Muscle of arm (tissue), 1 donor: ENCODE measurements at regions not wholly inside any gene's neighbourhood (a gene's known extent, or its start where the extent isn't known, plus 50 kb on each side); places are given as distances from the start of the nearest gene placed in this dataset.
"Not testable (repeated sequence)": the region's sequence is repeated elsewhere in the genome, so short reads cannot be mapped to it uniquely, and the experiment has no call there.

ENCODE experiments used
- DNase-seq: peaks from one replicate; pipeline ENCODE4 v3.0.0-alpha.2; 2013

DNA sequence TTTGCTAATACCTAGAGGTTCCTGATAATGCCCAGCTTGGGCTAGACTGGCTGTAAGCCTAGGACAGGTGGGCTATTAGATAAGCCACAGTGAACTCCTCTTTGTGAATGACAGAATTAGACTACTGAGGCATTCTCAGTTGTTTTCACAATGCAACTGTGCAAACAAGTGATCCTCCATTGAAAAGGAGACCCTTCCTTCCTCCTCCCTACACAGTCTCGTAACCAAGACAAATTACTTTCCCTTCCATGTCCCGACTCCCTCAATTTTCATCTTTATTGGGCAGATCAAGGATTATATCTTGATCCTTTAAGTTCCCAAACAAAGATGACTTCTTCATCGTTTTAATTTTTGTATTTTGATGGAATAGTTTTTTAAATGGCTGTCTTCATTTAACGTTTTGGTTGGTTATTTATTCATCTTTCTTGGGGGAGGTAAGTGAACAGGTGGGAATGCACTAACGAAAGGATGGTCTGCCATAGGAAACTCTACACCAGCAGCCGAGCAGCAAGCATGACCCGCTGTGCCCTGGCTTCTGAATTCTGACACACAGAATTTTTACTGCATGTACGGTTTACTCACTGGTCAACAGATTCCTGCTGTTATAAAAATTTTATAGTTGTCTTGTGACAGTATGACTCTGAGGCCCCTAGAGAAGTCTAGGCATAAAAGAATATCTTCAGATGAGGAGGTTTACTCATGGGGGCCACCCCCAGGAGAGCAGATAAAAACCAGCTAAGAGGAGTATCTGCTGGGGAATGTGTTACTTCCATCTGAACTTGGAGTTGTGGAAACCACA lies 137.5 kb upstream of the TUT7 start:
- DNase-seq: no peak

DNA sequence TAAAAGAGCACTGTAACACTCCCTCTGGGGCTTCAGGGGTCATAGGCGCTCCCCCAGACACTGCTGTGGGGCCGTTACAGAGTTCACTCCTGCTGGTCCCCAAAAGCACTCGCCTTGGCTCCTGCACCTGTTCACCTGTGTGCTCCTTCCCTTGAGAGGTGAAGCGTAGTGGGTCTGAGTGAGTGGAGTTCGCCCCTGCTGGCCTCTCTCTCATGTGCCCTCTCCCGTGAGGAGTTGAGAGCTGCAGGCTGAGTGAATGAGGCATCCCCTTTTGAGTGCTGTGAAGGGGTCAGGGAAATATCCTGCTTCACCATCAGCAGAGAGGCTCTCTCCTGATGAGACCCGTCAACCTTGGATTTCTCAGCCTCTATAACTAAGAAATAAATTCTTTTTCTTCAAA lies 134.6 kb upstream of the TUT7 start:
- no peak for DNase-seq

DNA sequence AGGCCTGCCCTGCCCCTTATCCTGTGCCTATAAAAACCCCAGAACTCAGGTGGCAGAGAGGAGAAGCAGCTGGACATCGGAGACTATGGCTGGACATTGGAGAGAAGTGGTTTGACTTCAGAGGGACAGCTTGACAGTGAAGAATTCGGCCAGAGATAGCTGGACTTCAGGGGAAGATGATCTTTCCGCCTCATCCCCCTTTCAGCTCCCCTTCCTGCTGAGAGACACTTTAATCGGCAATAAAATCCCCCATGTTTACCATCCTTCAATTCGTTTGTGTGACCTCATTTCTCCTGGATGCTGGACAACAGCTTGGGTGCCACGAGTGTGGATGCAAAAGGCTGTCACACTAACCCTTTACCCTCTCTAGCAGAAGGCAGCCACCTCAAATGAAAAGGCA lies 134.1 kb upstream of the TUT7 start:
- no peak for DNase-seq

DNA sequence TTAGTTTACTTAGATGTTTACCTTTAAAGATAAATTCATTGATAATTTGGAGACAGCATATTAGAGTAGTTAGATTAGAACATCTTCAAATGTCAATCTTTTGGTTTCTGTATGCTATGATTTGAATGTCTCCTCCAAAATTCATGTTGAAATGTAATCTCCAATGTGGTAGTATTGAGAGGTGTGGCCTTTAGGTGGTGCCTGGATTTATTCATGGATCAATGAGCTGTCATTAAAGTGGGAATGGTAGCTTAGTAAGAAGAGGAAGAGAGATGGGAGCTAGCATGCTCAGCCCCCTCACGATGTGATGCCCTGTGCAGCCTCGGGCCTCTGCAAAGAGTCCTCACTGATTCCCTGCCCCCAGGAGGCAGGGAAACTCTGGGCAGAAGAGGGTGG lies 133.6 kb upstream of the TUT7 start:
- no peak for DNase-seq

DNA sequence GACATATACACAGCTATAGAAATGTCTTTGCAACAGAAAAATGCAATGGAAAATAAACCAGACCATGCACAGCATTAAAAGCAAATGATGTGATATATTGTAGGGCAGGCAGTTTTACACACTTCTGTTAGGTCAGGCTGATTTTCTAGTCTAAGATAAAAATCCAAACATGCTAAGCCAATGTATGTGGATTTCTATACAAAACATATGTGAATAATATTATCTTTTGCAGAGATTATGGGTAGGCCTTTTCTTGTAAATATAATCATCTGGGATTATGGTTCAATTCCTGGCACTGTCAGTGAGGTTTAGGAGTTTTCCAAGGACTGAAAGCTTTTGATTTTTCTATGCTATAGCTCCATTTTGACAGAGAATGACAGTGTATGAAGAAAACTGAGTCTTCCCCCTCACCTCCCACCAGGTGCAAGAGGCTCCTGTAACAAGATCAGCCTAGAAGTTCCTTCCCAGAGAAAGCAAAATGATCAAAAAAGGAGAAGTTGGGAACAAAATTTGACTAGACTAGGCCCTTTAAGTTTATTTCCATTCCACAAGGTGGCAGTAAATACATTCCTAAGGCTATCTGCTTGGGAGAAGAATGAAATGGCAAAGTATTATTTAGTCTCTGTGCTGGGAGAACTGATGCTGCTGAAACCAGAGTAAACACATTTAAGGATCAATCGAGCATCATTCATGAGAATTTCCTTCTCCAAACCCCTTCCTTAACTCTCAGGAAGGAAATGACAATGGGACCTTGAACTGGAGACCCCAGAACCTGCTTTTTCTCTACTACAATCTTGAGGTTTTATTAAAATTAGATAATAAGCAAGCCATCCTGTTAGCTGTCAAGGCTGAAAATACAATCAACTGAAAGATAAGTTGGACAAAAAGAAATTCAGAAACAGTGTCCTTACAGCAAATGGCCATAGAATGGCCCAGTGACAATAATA lies 133.0 kb upstream of the TUT7 start:
- peak; percentile 74 for DNase-seq

DNA sequence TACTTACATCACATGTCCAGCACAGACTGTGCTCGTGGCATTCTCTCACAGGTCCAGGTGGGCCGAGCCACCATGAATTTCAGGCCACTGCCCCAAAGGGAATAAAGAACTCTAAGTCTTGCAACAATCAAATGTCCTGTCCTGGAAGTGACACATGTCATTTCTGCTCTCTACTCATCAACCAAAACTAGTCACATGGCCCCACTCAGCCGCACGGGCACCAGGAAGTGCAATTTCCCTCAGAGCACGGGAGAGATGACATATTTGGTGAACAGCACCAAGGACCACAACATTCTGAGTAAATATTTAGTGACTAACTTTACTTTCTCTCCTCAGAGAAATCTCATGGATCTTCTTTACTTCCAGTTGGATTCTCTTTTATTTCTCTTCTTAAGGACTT lies 131.1 kb upstream of the TUT7 start:
- no peak for DNase-seq

DNA sequence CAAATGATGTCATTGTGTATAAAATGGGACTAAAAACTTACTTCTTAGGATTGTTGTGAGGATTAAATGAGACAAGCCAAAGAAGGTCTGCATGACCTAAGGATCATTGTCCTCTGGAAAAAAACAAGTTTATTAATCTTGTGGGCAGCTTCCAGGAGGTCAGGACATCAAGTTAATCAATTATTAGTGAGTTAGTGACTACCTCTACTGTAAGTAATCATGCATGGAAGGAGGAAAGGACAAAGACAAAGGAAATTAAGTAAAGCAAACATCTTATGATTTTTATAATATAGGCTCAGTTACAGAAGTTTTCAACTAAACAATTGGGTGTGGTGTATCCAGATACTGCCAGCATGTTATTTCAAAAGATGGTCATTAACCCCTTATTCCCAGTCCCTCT lies 129.3 kb upstream of the TUT7 start:
- no peak for DNase-seq

DNA sequence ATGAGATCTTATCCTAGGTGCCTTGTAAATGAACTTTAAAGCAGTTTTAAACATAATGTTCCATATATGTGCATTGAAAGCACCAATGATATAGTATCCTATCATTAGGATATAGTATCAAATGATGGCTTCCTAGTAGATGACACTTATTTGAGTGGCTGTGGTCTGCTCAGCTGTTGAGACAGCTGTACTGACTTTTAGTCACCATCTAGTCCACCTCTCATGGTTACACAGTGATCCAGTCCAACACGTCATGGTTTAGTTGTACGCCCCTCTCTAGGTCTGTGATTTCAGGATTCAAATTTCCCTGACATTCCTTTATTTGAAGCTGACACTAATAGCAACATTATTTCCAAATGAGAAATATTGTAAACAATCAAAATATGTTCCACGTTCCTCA lies 127.3 kb upstream of the TUT7 start:
- no peak for DNase-seq

DNA sequence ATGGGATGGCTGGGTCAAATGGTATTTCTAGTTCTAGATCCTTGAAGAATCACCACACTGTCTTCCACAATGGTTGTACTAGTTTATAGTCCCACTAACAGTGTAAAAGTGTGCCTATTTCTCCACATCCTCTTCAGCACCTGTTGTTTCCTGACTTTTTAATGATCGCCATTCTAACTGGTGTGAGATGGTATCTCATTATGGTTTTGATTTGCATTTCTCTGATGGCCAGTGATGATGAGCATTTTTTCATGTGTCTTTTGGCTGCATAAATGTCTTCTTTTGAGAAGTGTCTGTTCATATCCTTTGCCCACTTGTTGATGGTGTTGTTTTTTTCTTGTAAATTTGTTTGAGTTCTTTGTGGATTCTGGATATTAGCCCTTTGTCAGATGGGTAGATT lies 121.0 kb upstream of the TUT7 start:
- not testable (repeated sequence) for DNase-seq

DNA sequence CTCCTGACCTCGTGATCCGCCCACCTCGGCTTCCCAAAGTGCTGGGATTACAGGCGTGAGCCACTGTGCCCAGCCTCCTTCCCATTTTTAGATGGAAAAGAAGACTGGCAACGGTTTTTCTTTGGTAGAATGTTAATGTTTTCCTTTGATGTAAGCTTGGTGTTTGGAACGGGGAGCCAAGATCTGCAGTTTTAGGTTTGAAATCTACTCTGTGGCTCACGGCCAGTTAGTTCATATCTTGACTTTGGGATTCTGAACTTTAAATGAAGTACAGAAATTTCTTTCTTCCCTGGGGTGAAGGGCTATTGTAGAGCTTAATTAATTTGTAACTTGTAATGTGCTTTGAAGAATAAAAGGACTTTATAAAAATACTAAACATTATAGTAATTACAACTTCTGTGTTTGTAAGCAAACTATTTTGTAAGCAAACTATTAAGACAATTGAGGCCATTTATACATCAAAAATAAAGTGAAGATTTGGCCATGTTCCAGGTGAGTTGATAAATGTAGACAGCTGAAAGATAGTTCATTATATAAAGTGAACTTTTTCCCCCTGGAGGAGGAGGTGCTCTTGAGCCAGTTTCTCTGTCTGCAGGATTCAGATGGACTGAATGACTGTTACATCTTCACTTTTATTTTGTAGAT lies 117.1 kb upstream of the TUT7 start:
- no peak for DNase-seq

DNA sequence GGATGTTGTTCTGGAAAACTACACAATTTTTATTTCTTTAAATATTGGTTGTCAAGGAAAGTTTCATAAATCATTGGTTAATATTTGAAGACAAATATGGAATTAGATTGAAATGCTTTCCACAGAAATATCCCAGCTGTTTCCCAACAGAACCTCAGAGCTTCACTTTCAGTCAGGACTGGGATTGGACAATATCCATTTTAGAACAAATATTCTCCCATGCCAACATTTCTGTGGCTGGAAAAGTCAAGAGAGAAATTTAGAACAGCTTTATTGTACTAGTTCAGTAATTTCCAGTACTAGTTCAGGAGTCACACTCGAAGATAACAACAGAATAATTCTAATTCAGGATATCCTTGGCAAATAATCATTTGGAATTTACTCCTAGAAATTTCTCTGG lies 116.1 kb upstream of the TUT7 start:
- DNase-seq: no peak

DNA sequence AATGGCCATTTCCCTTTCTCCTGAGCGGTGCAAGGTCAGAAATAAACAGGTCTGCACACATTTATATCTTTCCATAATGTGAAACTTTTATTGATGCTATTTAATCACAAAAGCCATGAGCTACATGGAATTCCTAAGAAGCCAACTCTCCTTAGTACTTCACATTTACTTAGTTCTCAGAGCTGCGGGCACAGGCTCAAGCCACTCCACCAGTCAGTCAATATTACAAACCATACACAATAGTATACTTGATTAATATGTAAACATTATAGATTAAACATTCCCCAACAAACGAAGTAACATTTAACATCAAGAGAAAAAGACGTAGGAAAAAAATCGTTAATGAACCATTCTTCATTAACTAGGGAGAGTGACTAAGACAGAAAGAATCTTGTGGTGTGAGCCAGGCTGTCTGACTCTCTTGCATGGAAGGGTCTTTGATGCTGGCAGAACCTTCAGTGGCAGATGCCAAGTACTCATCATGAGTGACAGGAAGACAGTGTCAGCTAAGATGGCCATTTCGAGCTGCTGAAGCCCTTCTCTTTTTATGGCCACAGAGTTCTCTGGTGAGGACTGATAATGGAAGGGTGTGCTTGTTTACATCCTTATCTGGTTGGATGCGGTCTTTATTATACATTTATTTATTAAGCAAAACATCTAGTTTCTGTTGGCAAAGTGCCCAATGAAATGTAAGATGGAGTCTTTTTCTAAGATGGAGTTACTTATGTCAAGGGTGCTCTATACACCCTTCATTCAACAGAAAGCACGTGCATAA lies 115.5 kb upstream of the TUT7 start:
- DNase-seq: no peak

DNA sequence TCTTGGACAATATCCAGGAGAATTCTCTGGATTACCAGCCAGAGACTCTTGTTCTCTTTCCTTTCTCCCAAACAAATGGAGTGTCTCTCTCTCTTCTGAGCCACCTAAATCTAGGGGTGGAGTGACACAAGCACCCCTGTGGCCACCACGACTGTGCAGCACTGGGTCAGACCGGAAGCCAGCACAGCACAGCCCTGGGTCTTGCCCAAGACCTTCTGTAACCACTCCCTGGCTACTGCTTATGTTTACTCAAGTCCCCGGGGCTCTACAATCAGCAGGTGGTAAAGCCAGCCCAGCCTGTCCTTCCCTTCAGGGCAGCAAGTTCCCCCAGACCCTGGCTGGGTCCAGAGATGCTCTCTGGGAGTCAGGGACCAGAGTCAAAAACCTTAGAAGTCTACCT lies 110.0 kb upstream of the TUT7 start:
- DNase-seq: no peak

DNA sequence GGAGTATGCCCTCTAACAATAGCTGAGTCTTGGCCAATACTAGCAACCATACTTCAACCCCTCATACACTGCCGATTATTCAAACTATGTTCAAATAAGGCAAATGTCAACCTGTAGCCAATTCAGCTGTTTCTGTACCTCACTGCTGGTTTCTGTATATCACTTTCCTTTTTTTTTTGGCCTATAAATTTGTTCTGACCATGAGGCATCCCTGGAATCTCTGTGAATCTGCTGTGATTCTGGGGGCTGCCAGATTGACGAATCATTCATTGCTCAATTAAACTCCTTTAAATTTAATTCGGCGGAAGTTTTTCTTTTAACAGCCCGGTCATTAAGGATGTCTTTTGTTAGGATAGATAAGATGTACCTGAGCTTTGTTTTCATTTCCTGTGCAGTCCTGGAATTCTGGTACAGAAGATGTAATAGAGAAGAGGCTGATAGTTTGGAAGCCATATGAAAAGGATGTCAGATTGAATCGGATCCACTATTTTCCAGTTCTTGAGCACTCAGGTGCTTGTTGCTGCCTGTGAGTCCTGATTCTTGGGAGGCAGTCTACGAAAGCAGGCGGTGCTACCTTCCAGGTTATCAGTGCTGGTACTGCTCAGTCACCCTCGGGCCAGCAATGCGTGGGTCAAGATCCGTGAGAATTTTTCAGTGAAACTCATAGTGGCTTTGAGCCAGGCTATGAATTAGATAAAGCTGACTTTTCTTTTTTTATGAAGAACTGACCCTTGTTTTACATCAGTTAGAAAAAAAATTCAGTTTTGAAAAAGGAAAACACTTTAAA lies 106.2 kb upstream of the TUT7 start:
- DNase-seq: no peak

DNA sequence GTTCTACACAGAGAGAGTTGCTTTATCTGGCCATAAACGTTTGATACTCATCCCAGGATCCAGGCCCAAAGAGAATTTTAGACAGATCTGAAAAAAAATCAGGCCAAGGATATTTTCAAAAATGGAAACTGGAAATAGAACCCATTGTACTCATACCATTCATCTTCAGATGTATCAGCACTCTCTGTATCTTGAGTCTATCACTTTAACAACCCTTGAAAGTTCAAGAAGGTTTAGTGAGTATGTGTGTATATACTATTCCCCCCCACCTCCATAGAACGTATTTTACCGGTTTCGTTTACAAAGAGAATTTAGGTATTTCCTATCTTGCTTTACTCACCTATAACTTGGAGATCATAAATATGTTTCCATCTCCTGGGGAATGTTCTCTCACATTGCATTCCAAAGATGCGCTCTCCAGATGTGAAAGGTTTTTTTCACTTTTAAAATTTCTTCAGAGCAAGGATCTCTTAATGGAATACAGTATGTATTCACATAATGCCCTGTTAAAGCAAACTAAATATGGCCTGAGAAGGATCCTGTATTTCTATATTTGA lies 105.5 kb upstream of the TUT7 start:
- no peak for DNase-seq

DNA sequence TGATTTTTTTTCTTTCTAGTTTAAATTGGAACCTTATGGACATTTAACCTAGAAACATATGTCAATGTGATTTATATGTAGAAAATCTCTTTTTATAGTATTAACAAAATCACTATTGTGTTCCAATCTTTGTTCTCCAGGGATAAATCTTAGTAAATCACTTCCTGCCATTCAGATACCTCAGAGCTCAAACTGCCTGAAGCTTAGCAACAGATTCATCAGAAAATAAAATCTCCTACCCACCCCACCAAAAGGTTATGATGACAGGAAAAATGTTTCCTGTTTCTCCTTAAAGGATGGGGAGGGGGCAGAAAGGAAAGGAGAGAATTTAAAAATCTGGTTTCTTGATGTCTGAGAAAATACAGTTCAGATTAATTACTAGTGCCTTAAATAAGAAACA lies 105.0 kb upstream of the TUT7 start:
- DNase-seq: no peak

DNA sequence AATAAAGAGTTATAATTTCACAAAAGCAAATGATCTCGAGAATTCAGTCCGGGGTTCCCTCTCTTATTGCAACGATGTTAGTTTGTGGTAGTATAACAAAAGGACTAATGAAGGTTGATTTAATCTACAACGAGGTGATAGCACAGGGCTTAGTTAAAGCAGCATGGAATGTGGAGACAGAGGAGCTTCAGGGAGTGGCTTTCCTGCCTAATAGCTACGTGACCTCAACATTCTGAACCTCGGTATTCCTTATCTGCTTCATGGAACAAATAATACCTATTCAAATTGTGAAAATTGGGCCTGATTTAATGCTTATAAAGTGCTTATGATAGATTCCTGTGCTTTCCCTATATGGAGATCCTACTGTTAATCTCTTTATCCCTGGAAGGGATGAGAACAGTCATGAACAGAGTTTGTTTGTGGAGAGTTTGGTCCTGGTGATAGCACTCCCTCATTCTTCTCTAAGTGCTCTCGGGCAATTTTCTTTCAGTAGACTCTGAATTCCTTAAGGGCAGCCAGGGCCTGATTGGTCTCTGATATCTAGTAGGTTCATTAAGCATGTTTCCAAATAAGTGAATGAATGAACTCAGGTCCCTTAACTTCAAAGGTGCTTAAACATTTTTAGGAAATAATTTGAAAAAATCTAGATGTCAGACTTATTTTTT lies 104.1 kb upstream of the TUT7 start:
- DNase-seq: no peak

DNA sequence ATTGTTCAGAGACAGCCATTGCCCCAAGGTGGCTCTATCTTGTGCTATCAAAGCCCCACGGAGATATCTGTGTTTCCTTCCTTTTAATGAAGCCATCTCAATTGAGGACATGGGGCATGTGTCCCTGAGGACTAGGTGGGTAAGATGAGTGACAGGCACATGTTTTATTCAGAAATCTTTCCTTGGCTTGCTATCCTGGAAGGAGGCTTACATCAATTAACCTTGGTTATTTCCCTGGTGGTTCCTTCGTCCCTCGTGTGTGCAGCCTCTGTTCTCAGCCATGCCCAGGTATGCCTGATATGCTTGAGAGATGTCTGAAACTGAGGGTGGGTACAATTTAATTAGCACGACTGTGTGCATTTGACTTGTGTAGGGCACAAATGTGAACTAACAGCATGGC lies 102.2 kb upstream of the TUT7 start:
- DNase-seq: no peak

DNA sequence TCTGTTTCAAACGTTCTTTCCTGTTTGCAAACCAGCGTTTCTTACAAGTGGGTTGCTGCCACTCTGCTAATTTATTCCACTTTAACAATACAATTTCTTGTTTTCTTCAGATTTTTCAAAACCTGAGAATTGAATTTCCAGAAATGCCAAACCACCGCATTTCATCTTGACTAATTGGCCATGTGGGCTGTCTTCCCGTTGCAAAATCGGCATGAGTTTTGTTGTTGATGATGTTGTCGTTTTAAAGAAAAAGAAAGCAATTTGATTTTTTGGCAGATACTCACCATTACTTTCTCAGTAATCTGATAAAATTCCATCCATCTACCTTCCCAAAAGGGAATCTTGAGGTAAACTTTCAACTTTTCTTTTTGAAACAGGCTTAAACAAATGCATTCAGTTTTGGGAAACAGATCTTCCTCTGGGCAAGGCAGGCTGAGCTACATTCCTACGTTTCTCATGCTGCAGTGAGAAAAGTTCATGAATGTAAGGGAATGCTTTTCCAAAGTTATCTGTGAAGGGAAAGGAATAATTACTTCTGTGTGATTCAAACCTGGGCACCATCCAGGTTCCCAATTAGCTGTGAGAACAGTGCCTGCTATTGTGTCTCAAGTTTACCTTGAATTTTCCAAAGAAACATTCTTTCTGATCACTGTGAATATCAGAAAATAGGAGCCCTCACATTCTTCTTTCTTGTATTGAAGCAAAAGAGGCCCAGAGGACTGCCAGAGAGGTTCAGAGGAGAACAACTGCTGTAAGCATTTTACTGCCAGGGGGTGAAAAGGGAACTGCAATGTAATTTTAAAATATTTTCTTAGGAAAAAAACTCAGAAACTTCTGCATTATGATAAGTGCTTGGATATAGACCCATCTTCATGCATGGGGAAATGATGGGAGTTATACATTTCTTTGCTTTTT lies 100.7 kb upstream of the TUT7 start:
- DNase-seq: no peak
